HS-5 (cell line): ENCODE measurements at regions not wholly inside any gene's neighbourhood (a gene's known extent, or its start where the extent isn't known, plus 50 kb on each side); places are given as distances from the start of the nearest gene placed in this dataset.
"Not testable (repeated sequence)": the region's sequence is repeated elsewhere in the genome, so short reads cannot be mapped to it uniquely, and the experiment has no call there.

Experiments
- DNase-seq: peaks from one replicate; pipeline ENCODE4 v3.0.0-alpha.2; 2012; ENCODE audit warnings: low read depth

DNA sequence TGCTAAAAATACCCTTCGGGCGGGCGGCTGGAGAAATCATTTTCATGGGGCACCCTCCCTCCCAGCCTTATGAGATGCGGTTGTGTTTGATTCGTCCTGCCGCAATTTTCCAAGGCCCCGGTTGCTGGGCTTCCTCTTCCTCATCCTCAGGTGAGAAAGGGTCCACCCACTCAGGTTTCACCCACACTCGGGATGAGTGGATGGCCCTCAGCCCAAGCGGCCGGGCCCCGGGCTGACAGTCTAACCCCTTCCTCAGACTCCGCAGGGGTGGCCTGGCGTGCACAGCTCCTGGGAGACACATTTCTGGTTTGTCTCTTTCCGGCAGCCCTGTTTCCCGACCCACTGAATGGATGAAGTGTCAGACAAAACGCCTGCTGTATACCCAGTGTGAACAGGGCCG lies 116.5 kb upstream of the LRPAP1 start:
- no peak for DNase-seq

DNA sequence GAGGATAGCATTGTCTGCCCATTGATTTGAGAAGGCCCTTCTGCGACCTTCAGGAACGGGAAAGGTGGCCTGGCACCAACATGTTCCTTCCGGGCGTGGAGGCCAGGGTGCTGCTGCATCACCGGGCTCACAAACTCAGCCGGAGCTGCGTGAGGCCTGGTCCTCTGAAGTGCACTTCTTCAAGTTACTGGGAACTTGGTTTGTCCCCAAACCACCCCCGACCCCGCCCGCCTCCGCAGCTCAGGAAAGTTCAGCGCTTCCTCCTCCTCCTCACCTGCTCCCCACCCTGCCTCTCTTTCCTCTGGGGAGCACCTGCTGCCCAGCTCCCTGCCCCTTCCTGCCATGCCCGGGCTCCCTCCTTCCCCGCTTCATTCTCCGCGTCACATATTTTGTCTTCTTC lies 116.0 kb upstream of the LRPAP1 start:
- DNase-seq: no peak

DNA sequence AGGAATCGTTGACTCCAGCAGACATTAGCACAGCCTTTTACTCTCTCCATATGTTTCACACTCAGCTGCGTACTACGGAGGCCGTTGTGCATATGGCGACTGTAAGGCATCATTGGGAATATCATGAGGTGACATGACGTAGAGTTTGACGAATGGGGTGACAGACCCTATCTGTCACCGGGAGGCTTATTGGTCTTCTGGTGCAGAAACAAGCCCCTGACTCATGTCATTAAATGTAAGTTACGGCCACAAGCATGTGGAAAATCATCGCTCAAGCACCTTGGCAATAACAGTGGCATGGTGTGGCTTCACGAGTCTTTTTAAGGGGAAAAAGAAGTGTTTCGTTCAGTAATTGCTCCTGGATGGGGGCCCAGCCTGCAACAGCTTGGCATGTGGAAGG lies 115.2 kb upstream of the LRPAP1 start:
- no peak for DNase-seq

DNA sequence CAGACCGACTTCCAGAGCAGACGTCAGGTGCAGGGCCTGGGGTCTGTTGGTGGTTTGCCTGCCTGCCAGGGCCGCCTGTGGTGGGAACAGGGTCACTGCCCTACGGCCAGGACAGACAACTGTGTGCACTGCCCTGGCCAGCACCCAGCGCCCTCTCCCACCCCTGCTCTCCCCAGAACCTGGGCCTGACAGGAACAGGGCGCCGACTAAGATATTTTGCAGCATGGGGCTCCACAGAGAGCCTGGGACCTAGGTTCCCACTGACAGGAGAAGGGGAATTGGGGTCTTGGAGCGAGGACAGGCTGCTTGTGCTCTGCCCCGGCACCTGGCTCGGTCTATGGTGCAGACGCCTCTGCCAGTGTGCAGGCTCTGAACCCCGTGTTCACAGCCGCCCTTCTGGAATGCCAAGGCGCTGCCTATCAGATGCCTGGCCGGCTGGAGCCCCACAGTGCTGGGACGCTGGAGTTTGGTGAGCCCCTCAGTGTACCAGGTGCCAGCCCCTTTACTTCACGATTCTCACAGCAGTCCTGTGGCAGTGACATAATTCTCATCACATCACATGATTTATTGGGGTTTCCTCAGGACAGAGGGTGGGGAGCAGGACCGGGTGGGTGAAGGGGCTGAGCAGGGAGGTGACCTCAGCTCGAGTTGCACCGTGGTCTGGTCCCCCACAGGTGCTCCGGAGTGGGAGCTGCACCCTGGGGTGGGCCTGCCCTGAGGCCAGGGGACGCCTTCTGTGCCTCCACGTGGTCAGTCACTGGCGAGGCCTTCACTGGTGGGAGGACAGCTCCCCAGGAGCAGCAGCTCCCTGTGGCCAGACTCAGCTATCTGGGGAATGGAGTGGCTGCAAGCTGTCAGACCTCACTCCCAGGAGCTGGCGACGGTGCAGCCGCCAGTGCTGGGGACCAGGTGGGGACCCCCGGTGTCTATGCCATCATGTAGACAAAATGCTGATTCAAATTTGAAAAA lies 113.8 kb upstream of the LRPAP1 start:
- no peak for DNase-seq

DNA sequence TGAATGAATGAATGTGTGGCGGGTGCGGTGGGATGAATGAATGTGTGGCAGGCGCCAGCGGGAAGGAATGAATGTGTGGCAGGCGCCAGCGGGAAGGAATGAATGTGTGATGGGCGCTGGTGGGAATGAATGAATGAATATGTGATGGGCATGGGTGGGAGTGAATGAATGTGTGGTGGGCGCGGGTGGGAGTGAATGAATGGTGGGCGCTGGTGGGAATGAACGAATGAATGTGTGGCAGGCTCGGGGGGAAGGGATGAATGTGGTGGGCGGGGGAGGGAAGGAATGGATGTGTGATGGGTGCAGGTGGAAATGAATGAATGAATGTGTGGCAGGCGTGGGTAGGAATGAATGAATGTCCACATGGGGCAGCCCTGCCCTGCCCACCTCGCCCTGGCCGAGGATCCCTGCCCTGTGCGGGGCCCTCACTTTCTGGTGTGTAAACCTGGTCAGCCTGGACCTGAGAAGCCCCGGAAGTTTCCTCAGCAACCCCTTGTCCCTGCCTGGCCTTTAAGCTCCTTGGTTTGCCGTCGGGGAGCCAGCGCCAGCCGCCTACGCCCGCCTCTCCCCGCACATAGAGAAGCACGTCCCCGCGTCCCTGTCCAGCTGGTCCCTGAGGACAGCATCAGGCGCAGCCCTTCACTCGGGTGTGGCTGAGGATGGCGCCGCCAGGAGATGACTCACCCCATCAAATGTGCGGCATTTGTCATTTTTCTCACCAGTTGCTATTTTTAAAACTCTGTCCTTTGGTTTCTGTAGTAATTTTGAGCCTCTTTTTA lies 112.8 kb upstream of the LRPAP1 start:
- peak; percentile 3 for DNase-seq

DNA sequence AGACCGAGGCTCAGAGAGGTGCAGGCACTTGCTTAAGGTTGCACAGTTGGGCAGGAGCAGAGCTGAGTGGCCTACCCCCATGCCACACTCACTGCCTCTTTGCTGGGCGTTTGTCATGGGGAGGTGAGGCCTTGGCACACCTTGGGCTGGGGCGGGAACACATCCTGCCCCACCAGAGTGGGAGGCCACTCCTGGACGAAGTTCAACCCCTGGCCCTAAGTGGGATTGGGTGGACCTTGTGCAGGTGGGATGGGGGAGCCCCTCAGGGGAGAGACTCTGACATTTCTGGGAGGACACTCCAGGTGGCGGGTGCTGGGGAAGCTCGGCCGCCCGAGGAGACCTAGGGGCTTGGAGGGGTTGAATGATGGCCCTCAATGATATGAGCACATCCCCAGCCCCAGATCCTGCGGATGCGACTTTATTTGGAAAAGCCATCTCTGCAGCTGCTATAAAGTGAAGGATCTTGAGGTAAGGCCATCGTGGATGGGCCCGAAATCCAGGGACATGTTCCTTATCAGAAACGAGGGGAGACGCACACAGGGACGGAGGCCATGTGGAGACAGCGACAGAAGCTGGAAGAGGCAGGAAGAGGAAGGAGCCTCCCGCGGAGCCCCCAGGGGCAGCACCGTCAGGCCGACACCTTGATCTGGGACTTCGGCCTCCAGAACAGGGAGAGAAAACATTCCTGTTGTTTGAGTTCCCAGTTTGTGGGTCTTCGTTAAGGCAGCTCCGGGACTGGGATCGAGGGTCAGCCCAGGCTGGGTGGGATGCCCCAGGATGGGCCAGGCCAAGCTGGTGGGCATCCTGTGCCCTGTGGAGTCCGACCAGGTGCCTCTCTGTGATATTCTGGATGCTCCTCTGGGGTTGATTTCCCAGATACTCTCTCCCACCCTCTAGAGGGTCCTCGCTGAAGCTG lies 111.6 kb upstream of the LRPAP1 start:
- no peak for DNase-seq

DNA sequence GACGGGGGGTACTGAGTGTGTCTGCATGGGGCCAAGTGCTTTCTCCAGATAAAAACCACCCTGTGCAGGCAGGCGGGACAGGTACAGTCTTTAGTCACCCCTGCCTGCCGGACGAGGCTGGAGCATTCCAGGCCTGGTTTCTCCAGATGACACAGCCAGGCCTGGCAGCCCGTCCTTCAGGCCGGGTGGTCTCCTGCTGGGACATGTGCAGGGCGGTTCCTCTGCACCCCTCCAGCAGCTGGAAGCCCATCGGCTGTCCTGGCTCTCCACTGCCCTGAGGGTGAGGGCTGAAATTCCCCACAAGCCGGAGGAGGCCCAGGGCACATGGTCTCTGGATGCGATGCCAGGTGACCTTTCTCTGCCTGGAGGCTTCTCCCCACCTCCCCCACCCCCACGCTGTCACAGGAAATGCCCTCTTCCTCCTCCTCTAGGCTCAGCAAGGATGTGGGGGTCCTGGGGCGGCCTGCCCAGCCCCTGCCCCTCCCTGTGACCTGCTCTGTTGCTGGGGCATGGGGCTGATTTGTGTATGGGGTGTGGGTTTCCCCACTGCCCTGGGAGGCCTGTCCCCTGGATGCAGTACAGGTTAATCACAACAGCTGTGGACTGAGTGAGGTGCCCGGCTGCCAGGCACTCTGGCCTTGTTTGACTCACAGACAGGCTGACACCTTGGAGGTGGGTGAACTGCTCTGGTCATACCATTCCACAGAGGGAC lies 110.7 kb upstream of the LRPAP1 start:
- DNase-seq: no peak

DNA sequence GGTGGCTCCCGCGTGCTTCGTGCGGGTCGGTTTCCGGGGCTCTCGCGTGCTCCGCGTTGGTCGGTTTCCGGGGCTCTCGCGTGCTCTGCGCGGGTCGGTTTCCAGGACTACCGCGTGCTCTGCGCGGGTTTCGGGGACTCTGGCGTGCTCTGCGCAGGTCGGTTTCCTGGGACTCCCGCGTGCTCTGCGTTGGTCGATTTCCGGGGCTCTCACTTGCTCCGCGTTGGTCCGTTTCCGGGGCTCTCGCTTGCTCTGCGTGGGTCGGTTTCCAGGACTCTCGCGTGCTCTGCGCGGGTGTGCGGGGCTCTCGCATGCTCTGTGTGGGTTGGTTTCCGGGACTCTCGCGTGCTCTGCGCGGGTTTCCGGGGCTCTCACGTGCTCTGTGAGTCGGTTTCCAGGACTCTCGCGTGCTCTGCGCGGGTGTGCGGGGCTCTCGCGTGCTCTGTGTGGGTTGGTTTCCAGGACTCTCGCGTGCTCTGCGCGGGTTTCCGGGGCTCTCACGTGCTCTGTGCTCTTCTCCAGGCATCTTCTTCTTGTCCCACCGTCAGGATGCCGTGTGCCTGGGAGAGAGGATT lies 109.9 kb upstream of the LRPAP1 start:
- DNase-seq: no peak

DNA sequence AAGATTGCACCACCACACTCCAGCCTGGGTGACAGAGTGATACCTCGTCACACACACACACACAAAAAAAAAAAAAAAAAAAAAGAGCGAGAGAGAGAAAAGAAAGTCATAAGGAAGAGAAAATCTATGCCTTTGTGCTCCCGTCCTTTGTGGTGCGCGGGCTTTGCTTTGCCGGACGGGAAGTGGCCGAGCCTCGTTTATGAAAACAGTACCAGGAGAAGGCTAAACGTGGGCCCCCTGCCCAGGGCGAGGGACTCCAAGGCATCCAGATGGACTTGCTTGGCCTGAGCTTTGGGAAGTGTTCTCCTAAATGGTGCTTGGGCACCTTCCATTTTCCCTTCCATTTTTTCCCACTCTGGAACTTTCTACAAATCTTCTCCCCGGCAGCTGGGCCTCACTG lies 109.3 kb upstream of the LRPAP1 start:
- DNase-seq: no peak

DNA sequence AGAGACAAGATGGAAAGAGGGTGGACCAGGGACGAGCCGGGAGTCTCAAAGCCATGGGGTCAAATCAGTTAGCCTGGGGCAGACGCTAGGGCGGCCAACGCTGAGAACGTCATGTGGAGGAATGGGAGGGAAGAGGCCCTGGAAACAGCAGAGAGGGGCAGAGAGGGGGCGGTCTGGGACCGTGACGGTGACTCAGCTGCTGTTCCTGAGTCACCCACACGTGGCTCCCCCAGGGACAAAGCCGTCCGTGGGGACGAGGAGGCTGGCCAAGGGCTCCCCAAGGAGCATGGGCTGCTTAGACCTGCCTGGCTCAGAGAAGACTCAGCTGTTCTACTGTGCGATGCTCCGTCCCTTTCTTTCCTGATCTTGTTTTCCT lies 108.4 kb upstream of the LRPAP1 start:
- no peak for DNase-seq

DNA sequence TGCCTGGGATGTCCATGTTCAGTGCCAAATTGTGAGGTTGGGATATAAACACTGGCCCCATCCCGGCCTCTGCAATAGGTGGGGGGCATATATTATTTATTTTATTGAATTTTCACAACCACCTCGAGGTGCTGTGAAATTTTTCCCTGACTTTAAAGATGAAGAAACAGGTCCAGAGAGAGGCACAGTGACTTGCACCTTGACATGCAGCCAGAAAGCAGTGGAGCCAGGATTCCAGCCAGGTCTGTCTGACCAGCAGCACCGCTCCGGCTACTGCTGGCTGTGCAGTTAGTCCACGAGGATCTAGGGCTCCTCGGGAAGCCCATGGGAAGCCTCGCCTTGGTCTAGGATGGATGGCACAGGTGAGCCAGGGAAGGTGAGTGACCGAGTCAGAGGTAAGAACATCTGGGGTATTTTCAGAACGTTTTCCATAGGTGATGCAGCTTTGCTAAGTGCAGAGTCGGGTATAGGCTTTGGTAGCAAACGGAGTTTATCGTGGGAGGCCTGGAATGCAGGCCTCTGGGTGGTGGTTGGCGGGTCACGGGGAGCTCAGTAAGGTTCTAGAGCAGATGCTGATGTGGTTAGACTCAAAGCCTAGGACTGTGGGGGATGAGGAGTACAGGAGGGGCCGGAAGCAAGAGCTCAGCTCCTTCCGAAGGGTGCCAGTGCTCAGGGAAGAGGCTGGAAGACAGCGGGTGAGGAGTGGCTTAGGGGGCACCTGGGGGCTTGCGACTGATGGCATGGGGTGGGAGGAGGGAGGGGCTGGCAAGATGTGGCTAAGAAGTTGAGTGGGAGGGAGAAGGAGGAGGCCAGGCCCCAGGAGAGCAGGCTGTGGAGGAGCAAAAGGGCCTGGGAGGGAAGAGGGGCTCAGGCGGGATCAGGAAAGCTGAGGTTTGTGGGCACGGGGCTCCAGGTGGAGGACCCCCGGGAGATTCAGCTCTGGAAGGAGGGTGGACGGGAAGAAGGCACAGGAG lies 107.7 kb upstream of the LRPAP1 start:
- no peak for DNase-seq

DNA sequence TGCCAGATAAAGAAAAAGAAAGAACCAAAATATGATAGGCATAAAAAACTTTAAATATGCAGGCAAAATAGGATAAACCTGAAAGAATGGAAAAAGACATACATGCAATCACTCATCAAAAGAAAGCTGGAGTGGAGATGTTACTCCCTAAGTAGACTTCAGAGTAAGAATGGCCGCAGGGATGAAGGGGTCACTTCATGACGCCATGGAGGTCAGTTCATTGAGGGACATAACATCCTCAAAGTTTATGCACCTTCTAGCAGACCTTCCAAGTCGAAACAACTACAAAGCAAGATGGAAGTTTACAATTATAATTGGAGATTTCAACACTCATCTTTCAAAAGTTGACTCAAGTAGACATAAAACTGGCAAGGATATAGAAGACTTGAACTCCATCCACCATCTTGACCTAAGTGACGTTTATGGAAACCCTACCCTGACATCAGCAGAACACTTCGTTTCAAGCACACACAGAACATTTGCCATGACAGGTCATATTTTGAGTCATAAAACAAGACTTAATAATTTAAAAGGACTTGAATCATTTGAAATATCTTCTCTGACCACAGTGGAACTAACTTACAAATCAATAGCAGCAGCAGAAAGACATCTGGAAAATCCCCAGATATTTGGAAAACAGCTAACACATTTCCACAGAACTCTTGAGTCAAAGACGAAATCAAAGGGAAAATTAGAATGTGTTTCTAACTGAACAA lies 106.0 kb upstream of the LRPAP1 start:
- DNase-seq: no peak

DNA sequence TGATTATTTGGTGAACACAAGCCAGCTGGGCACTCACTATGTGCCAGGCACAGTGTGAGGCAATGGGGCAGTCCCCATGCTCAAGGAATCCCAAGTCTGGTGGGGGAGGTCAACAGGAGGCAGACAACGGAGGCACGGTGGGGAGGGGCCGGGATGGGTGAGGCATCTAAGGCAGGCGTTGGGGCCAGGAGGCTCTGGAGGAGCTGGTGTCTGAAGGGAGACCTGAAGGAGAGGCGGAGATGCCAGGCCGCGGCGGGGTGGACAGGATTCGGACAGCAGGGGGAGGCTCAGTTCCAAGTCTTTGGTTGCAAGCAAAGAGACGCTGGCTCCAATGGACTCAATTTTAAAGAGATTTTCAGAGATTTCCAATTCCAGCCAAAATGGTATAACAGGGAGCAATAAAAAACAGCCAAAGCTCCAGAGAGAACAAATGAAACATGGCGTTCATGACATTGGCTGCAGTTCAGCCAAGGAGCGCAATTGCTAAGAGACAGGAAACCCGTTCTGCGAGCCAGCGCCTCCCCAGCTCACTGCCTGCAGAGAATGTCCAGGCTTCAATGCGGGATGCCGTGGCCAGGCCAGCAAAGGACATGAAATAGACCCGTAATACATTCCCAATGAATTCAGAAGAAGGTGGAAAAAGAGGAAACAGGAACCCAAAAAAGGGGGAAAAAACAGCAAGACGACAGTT lies 105.2 kb upstream of the LRPAP1 start:
- no peak for DNase-seq

DNA sequence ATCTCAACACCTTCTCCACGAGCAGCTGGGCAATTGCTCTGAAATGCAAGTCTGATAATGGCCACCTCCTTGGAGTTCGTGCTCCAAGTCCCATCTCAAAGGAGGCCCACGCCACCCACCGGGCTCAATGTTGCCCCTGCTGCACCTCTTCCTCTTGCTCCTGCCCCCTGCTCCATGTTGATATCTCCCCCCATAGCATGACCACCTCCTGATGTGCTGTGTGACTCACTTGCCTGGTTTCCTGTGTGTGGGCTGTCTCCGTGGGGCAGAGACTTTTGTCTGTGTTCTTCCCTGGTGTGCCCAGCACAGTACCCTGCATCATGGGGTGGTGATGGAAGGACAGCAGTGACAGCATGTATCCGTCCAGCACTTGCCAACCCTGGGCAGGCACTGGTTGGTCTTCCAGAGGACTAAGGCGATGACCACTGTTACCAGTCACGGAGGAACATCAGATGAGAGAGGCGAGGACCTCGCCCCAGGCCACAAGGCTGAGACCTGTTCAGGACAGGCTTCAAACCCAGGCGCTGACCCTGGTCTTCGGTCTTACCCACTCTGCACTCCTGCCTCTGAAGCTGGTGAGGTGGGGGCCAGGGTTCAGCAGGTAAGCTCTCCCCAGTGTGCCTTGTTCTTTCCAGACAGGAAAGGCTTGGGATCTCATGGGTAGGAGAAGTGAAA lies 104.6 kb upstream of the LRPAP1 start:
- no peak for DNase-seq

DNA sequence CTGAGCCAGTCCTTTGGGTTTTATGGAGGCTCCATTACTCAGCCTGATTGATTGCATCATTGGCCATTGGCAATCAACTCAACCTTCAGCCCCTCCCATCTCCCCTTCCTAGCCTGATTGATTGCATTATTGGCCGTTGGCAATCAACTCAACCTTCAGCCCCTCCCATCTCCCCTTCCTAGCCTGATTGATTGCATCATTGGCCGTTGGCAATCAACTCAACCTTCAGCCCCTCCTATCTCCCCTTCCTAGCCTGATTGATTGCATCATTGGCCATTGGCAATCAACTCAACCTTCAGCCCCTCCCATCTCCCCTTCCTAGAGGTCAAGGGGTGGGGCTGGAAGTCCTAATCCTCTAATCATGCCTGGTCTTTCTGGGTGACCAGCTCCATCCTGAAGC lies 103.8 kb upstream of the LRPAP1 start:
- DNase-seq: not testable (repeated sequence)

DNA sequence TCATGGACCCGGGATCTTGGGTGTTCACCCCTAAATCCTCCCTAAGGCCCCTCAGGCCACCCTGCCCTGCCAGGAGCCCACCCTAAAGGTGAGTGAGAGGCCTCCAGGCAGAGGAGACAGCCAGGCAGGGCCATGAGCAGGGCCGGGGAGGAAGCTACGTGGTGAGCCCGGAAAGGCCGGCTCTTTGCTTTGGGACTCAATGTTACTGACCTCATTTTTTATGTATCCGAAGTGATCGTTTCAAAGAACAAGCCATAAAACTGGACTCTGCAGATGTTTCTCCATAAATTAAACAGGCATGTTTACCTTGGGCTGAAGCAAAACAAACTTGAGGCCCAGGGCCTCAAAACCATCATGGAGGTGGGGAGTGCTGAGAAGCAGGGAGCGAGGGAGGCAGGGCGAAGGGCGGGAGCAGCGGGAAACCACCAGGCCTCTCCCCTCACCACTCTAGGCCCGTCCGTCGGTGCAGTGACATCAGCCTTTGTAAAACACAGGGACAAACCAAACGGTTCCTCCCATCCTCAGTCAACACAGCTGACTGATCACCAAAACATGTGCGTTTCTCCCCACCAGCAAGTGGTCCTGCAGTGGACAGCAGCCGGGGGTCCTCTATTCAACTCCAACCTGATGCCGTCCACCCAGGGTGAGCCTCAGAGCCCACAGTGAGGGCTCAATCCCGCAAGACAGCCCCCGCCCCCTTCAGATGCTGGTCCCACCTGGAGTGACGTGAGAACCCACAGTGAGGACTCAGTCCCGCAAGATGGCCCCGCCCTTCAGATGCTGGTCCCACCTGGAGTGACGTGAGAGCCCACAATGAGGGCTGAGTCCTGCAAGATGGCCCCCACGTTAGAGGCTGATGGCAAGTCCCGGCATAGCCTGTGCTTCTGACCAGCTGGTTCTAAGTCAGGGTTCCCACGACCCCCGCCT lies 102.9 kb upstream of the LRPAP1 start:
- no peak for DNase-seq

DNA sequence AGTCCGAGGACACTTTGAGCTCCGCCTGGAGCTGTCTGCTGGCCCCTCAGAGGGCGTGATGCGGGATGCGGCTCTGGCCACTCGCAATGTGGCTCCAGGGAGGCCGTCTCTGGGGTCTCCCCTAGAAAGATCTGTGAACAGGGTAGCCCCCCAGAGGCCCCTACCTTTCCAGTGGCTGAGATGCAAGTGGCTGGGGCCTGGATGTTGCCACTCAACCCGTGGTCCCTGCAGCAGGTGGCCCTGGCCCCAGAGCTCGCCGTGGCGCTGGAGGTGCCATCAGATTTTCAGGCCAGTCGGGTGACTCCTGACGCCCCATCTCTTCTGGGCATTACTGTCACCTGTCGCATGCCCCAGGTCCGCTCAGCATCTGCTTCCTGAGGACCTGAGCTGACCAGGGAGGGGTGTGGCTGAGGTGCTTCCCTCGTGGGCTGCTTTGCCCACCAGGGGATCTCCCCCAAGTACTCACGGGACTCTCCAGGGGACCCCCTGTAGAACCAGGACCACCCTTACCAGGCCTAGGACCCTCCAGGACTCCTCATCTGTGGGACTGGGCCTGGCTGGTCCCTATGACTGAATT lies 102.1 kb upstream of the LRPAP1 start:
- no peak for DNase-seq
